GM21526 (cell line): ENCODE measurements at regions not wholly inside any gene's neighbourhood (a gene's known extent, or its start where the extent isn't known, plus 50 kb on each side); places are given as distances from the start of the nearest gene placed in this dataset.

ENCODE experiments used
- ATAC-seq: cut with Tn5 transposase; IDR thresholded peaks from one replicate; pipeline ENCODE4 v1.9.1; 2021; ENCODE audit warnings: moderate library complexity; ENCODE audit not compliant: unreplicated experiment, low FRiP score

DNA sequence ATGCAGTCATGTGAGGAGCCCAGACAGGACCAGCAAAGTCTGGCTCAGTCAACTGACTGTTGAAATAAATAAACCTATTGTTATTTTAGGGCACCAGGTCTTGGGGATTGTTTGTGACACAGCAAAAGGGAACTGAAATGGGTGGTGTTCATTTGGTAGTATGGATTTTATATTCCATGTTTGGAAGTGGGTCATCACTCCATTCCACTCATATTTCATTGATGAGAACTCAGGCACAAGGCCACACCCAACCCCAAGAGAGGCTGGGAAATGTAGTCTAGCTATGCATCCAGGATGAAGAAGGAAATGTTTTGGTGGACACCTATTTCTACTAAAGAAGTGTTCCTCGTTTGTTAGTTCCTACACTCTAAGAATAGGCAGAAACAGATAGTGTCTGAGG is 64.9 kb upstream of the BTBD3 start:
- ATAC-seq: no peak

DNA sequence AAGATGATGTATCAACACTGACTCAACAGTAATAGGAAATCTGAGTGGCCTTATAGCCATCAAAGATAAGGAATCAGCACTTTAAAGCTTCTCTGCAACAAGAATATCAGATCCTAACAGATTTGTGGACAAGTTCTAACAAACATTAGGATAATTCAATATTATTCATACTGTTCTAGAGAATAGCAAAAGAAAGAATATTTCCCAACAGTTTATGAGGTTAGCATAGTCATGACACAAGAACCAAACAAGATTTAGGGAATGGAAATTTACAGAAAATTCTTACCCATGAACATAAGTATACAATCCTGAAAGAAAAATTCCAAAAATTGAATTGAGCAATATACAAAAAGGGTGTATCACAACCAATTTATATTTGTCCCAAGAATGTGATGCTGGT is 64.3 kb upstream of the BTBD3 start:
- ATAC-seq: no peak

- ATAC-seq: no peak
These were observed 56.2 kb upstream of the BTBD3 start for GRCh38 chr20:11861479-11861878.

DNA sequence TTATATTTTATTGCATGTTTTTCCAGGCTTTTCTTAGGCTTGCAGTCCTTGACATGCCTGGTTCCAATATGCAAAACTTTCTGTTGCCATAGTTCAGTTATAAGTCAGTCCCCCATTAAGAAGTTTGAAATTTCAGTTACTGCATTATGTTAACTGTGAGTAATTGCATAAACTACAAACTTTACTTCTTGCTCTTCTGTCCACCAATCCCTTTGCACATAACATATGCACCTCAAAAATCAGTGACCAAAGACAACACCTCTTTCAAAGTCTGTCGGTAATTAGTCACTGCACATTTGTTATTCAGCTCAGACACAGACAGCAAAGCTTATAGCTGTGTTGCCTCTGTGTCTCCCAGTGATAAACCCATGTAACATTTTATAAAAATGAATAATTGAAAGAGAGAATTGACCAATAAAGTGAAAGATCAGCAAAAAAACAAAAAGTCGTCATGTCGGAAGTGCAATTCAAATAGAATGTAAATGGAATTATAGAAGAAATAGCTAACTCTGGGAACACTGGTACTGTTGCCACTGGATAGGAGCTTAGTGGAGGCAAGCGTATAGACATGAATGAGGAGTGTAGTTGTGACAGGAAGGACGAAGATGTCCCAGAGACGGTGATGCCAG is 50.3 kb upstream of the BTBD3 start:
- ATAC-seq: no peak
